GM12892 (cell line): ENCODE measurements at regions not wholly inside any gene's neighbourhood (a gene's known extent, or its start where the extent isn't known, plus 50 kb on each side); places are given as distances from the start of the nearest gene placed in this dataset.

Source experiments
- POLR2A ChIP-seq: IDR thresholded peaks from 2 replicates; pipeline ENCODE4 v1.6.1; 2011; ENCODE audit warnings: low read depth, low read length, control low read depth
- POLR2AphosphoS5 ChIP-seq: IDR thresholded peaks from 2 replicates; pipeline ENCODE4 v1.6.1; 2011; ENCODE audit warnings: low read depth, low read length, control low read depth

GRCh38 chr22:48380016-48380665, 1447.5 kb downstream of the BRD1 start:
- no peak for TF ChIP-seq POLR2A
- TF ChIP-seq POLR2AphosphoS5: no peak
